Activated naive CD8-positive, alpha-beta T cell treated with anti-CD3 and anti-CD28 coated beads for 36 hours (primary cell): ENCODE measurements at regions not wholly inside any gene's neighbourhood (a gene's known extent, or its start where the extent isn't known, plus 50 kb on each side); places are given as distances from the start of the nearest gene placed in this dataset.
"Not testable (repeated sequence)": the region's sequence is repeated elsewhere in the genome, so short reads cannot be mapped to it uniquely, and the experiment has no call there.

Source experiments
- DNase-seq: peaks from one replicate; pipeline ENCODE4 v3.0.0; 2021
- H3K27ac Mint-ChIP-seq: one replicate; pipeline ENCODE4 v1.8.0; 2022; ENCODE audit warnings: mild to moderate bottlenecking, moderate library complexity, mixed read lengths
- H3K27me3 Mint-ChIP-seq: one replicate; pipeline ENCODE4 v1.8.0; 2022; ENCODE audit warnings: mild to moderate bottlenecking, mixed read lengths
- H3K36me3 Mint-ChIP-seq: one replicate; pipeline ENCODE4 v1.8.0; 2021; ENCODE audit warnings: mild to moderate bottlenecking, mixed read lengths
- H3K4me1 Mint-ChIP-seq: one replicate; pipeline ENCODE4 v1.8.0; 2021; ENCODE audit warnings: mixed read lengths
- H3K4me3 Mint-ChIP-seq: one replicate; pipeline ENCODE4 v1.8.0; 2022; ENCODE audit warnings: mild to moderate bottlenecking, moderate library complexity, mixed read lengths
- H3K9me3 Mint-ChIP-seq: one replicate; pipeline ENCODE4 v1.8.0; 2022; ENCODE audit warnings: mixed read lengths

GRCh38 chr6:10190042-10190441, 224.8 kb downstream of the TFAP2A start:
- no peak overlapping the region for H3K27ac Mint-ChIP-seq
- no peak for DNase-seq
- H3K4me1 Mint-ChIP-seq: no peaks in the 10 kb centered on the region
- H3K9me3 Mint-ChIP-seq: no peaks in the 10 kb centered on the region
- no peaks in the 10 kb centered on the region for H3K36me3 Mint-ChIP-seq
- H3K4me3 Mint-ChIP-seq: no peak overlapping the region
- H3K27me3 Mint-ChIP-seq: peaks cover 5% of the 10 kb centered on the region

- peaks cover 5% of the 10 kb centered on the region for H3K27me3 Mint-ChIP-seq
- H3K4me1 Mint-ChIP-seq: no peaks in the 10 kb centered on the region
- no peak for DNase-seq
Observed at GRCh38 chr6:10184371-10185227, 230.3 kb downstream of the TFAP2A start.

GRCh38 chr6:10180138-10181074, 234.5 kb downstream of the TFAP2A start:
- H3K27me3 Mint-ChIP-seq: peaks cover 4% of the 10 kb centered on the region
- H3K9me3 Mint-ChIP-seq: no peaks in the 10 kb centered on the region
- H3K4me3 Mint-ChIP-seq: no peak overlapping the region
- no peak overlapping the region for H3K27ac Mint-ChIP-seq
- no peak for DNase-seq
- no peaks in the 10 kb centered on the region for H3K4me1 Mint-ChIP-seq
- no peaks in the 10 kb centered on the region for H3K36me3 Mint-ChIP-seq

More at GRCh38 chr6:10184371-10185227, 230.3 kb downstream of the TFAP2A start:
- Mint-ChIP-seq H3K36me3 (no peaks in the 10 kb centered on the region), H3K27ac (no peak overlapping the region), H3K4me3 (no peak overlapping the region), H3K9me3 (no peaks in the 10 kb centered on the region)

- H3K27ac Mint-ChIP-seq: no peak overlapping the region
Observed at GRCh38 chr6:10177704-10178103, 237.2 kb downstream of the TFAP2A start.

GRCh38 chr6:10175362-10175761, 239.5 kb downstream of the TFAP2A start:
- Mint-ChIP-seq H3K27me3 (peaks cover 4% of the 10 kb centered on the region), H3K27ac (no peak overlapping the region), H3K9me3 (peaks cover 2% of the 10 kb centered on the region), H3K4me1 (no peaks in the 10 kb centered on the region), H3K4me3 (no peak overlapping the region), H3K36me3 (no peaks in the 10 kb centered on the region)
- DNase-seq: no peak

More at GRCh38 chr6:10177704-10178103, 237.2 kb downstream of the TFAP2A start:
- Mint-ChIP-seq H3K27me3 (peaks cover 4% of the 10 kb centered on the region), H3K36me3 (no peaks in the 10 kb centered on the region), H3K4me3 (no peak overlapping the region), H3K4me1 (no peaks in the 10 kb centered on the region), H3K9me3 (no peaks in the 10 kb centered on the region)
- no peak for DNase-seq

GRCh38 chr6:10174761-10175160, 240.1 kb downstream of the TFAP2A start:
- peaks cover 4% of the 10 kb centered on the region for H3K27me3 Mint-ChIP-seq

GRCh38 chr6:10174056-10174455, 240.8 kb downstream of the TFAP2A start:
- no peak for DNase-seq

More at GRCh38 chr6:10174761-10175160, 240.1 kb downstream of the TFAP2A start:
- no peak for DNase-seq
- Mint-ChIP-seq H3K4me3 (no peak overlapping the region), H3K9me3 (peaks cover 2% of the 10 kb centered on the region), H3K27ac (no peak overlapping the region), H3K36me3 (no peaks in the 10 kb centered on the region), H3K4me1 (no peaks in the 10 kb centered on the region)

GRCh38 chr6:10171706-10172105, 243.2 kb downstream of the TFAP2A start:
- not testable (repeated sequence) for H3K27ac Mint-ChIP-seq, H3K4me1 Mint-ChIP-seq, H3K27me3 Mint-ChIP-seq, H3K36me3 Mint-ChIP-seq, H3K9me3 Mint-ChIP-seq, H3K4me3 Mint-ChIP-seq, DNase-seq

More at GRCh38 chr6:10174056-10174455, 240.8 kb downstream of the TFAP2A start:
- Mint-ChIP-seq H3K27ac (no peak overlapping the region), H3K4me1 (no peaks in the 10 kb centered on the region), H3K9me3 (peaks cover 2% of the 10 kb centered on the region), H3K4me3 (no peak overlapping the region), H3K27me3 (peaks cover 4% of the 10 kb centered on the region), H3K36me3 (no peaks in the 10 kb centered on the region)

- Mint-ChIP-seq H3K4me1 (no peaks in the 10 kb centered on the region), H3K4me3 (no peak overlapping the region), H3K27me3 (no peaks in the 10 kb centered on the region), H3K9me3 (peaks cover 2% of the 10 kb centered on the region), H3K27ac (no peak overlapping the region), H3K36me3 (no peaks in the 10 kb centered on the region)
- DNase-seq: no peak
Observed at GRCh38 chr6:10170816-10171215, 244.1 kb downstream of the TFAP2A start.

- Mint-ChIP-seq H3K27ac (no peak overlapping the region), H3K9me3 (no peaks in the 10 kb centered on the region), H3K4me3 (no peak overlapping the region), H3K36me3 (no peaks in the 10 kb centered on the region), H3K4me1 (no peaks in the 10 kb centered on the region), H3K27me3 (no peaks in the 10 kb centered on the region)
- DNase-seq: no peak
Observed at GRCh38 chr6:10166031-10166430, 248.8 kb downstream of the TFAP2A start.

- no peaks in the 10 kb centered on the region for H3K4me1 Mint-ChIP-seq
- no peaks in the 10 kb centered on the region for H3K9me3 Mint-ChIP-seq
- H3K27ac Mint-ChIP-seq: no peak overlapping the region
- no peak overlapping the region for H3K4me3 Mint-ChIP-seq
- DNase-seq: no peak
- no peaks in the 10 kb centered on the region for H3K27me3 Mint-ChIP-seq
- no peaks in the 10 kb centered on the region for H3K36me3 Mint-ChIP-seq
Observed at GRCh38 chr6:10163203-10163962, 251.5 kb downstream of the TFAP2A start.

- no peak for DNase-seq
- peaks cover 6% of the 10 kb centered on the region for H3K27me3 Mint-ChIP-seq
- H3K4me3 Mint-ChIP-seq: no peak overlapping the region
- no peaks in the 10 kb centered on the region for H3K36me3 Mint-ChIP-seq
- H3K4me1 Mint-ChIP-seq: no peaks in the 10 kb centered on the region
- H3K27ac Mint-ChIP-seq: no peak overlapping the region
- no peaks in the 10 kb centered on the region for H3K9me3 Mint-ChIP-seq
Observed at GRCh38 chr6:10156875-10157274, 258.0 kb downstream of the TFAP2A start.

- peaks cover 6% of the 10 kb centered on the region for H3K27me3 Mint-ChIP-seq
- H3K27ac Mint-ChIP-seq: no peak overlapping the region
- no peaks in the 10 kb centered on the region for H3K9me3 Mint-ChIP-seq
- H3K36me3 Mint-ChIP-seq: no peaks in the 10 kb centered on the region
- no peak overlapping the region for H3K4me3 Mint-ChIP-seq
- DNase-seq: no peak
- H3K4me1 Mint-ChIP-seq: no peaks in the 10 kb centered on the region
Observed at GRCh38 chr6:10154251-10154650, 260.6 kb downstream of the TFAP2A start.

GRCh38 chr6:10151144-10151915, 263.5 kb downstream of the TFAP2A start:
- H3K4me1 Mint-ChIP-seq: peaks cover 3% of the 10 kb centered on the region
- no peaks in the 10 kb centered on the region for H3K36me3 Mint-ChIP-seq
- no peak overlapping the region for H3K4me3 Mint-ChIP-seq
- no peaks in the 10 kb centered on the region for H3K9me3 Mint-ChIP-seq
- DNase-seq: no peak
- no peak overlapping the region for H3K27ac Mint-ChIP-seq
- peaks cover 6% of the 10 kb centered on the region for H3K27me3 Mint-ChIP-seq
